Superior temporal gyrus (tissue), 1 donor: ENCODE measurements at regions not wholly inside any gene's neighbourhood (a gene's known extent, or its start where the extent isn't known, plus 50 kb on each side); places are given as distances from the start of the nearest gene placed in this dataset.
A peak's percentile ranks its signal among the peaks of the same experiment; 100 is the strongest.

Experiments
- DNase-seq: peaks from one replicate; pipeline ENCODE4 v3.0.0-alpha.2; 2016; ENCODE audit errors: extremely low spot score

DNA sequence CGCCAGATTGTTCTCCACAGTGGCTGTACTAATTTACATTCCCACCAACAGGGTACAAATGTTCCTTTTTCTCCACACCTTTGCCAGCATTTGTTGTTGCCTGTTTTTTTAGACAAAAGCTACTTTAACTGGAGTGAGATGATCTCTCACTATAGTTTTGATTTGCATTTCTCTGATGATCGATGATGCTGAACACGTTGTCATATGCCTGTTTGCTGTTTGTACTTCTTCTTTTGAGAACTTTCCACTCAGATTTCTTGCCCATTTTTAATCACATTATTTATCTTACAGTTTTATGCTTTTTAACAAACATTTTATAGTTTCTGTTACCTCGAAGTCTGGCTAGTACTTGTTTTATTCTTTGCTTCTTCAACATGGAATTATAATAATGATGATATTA is 643.7 kb upstream of the ALCAM start:
- no peak for DNase-seq

- DNase-seq = no peak
Measured at GRCh38 chr3:104731074-104731473, 635.6 kb upstream of the ALCAM start.

DNA sequence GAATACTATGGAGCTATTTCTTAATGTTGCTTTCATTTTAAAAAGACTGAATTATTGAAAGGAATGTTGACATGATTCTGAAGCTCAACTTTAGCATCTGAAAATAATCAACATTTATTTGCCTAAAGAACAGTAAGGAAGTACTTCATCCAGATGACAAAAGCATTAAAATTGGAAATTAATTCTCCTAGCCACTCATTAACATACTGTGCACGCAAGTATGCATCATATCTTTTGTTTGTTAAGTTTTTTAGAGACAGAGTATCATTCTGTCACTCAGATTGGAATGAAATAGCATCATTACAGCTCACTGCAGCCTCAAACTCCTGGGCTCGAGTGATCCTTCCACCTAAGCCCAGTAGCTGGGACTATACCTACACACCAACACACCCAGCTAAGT is 632.1 kb upstream of the ALCAM start:
- DNase-seq = no peak

- DNase-seq = no peak
Measured at GRCh38 chr3:104735691-104736090, 631.0 kb upstream of the ALCAM start.

- DNase-seq = peak; percentile 16
Measured at GRCh38 chr3:104738271-104738670, 628.4 kb upstream of the ALCAM start.

DNA sequence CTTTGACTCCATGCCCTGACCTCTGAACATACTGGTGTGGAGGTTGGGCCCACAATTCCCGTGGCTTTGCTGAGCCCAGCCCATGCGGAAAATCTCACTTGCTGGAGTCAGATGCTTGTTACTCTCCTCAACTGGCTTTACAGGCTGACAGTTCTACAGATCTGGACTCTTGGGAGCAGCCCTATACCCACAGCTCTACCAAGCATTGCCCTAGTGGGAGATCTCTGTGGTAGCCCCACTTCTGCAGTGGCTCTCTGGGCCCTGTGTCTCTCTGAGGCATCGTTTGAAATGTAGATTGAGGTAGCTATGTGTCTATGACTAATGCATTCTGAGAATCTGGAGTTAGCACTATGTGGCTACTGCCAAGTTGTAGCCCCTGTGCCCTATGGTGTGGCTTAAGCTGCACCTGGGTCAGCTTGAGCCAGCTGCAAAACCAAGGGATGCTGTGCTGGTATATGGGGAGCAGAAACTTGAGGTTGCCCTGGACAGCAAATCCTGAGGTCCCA is 625.8 kb upstream of the ALCAM start:
- no peak for DNase-seq

DNA sequence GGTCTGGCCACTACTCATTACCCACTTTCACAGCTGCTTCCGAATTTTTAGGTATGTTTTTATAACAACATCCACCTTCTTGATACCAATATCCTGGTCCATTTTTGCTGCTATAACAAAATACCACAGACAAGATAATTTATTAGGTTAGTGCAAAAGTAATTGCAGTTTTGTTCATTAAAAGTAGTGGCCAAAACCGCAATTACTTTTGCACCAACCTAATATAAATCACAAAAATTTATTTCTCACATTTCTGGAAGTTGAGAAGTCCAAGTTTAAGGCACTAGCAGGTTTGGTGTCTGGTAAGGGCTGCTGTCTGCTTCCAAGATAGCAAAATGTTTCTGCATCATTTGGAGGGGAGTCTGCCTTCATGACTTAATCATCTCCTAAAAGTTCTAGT is 624.7 kb upstream of the ALCAM start:
- no peak for DNase-seq

DNA sequence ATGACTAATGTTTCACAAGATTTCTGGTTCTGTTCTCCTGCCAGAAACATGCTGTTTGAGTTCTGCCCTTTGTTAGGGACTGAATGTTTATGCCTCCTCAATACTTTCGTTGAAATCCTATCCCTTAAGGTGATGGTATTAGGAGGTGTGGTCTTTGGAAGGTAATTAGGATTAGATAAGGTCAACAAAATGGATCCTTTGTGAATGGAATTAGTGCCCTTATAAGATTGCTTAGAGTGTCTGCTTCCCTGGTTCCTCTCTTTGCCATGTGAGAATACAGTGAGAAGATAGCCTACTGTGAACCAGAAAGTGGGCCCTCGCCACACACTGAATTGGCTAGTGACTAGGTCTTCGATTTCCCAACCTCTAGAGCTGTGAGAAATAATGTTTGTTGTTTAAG is 621.4 kb upstream of the ALCAM start:
- DNase-seq = no peak

- DNase-seq = no peak
Measured at GRCh38 chr3:104746056-104746455, 620.7 kb upstream of the ALCAM start.

- no peak for DNase-seq
Measured at GRCh38 chr3:104750581-104750980, 616.1 kb upstream of the ALCAM start.

DNA sequence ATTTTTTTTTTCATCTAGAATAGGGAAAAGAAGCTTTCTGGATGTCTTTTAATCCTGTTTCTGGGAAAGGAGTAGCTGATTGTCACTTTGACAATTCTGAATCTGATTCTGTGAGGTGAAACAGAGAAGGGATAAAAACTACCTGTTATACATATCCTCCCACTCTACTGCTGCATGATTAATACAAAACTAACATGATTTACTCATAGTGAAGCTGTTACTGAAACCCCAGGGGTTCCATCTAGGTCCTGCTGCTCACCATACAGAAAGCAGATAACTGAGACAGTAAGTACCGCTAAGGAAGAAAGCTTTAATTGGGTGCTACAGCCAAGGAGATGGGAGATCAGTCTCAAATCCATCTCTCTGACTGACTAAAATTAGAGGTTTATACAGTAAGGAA is 610.9 kb upstream of the ALCAM start:
- DNase-seq = no peak

DNA sequence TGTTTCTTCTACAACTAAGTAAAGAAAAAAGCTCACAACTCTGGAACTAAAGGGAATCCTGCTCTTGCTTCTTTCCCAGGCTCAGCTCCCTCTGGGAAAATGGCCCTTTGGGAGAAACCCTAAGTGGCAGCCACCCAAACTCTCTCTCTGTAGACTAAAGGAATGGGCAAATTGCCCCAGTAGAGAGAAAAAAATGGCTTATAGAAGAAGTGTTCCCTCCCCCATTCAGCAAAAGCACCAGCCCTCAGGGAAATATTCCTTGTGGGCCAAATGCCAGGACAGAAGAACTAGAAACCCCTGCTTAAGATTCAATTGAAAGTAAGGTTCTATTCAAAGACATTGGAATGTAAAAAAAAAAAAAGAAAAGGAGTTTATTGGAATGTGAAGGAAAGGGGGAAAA is 603.7 kb upstream of the ALCAM start:
- DNase-seq = peak; percentile 42

DNA sequence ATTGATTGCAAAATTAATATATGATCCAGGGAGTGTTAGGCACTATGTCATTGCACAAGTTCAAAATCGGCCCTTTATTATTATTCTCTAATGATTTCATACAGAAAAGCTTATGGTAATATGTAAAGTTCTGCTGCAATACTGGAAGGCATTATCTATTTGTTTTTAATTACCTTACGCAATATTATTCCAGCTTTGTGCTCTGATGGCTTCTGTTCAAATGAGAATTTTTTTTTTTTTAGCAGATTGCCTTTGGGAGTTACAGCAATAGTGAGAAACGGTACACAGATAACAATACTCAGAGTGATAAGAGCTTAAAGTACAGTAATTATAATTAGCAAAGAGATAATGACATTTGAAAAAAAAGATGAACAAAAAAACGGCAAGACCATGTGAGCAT is 602.2 kb upstream of the ALCAM start:
- no peak for DNase-seq

DNA sequence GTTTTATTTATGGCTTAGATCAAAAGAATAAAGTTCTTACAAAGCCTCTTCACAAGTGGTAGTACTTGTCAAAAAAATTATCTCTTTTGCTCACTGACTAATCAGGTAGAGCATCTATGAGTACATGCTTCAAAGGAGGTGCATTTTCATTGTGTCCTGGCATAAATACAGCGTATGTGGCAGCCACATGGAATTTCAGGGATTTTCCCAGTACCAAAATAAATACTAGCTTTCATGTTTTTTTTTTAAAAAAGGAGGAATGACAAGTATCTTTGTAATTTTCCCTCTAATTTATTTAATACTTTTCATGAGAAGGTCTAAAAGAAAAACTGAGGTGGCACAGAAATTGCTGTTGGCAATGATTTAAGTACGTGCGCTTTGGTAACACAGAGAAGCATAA is 597.8 kb upstream of the ALCAM start:
- DNase-seq = no peak

DNA sequence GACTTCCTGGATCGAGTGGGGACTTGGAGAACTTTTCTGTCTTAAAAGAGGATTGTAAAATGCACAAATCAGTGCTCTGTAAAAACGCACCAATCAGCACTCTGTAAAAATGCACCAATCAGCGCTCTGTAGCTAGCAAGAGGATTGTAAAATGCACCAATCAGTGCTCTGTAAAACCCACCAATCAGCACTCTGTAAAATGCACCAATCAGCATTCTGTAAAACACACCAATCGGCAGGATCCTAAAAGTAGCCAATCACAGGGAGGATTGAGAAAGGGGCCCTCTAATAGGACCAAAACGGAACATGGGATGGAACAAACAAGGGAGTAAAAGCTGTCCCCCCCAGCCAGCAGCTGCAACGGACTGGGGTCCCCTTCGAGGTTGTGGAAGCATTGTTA is 587.4 kb upstream of the ALCAM start:
- no peak for DNase-seq

GRCh38 chr3:104781112-104781511 is 585.6 kb upstream of the ALCAM start:
- no peak for DNase-seq

- no peak for DNase-seq
Measured at GRCh38 chr3:104785947-104786346, 580.8 kb upstream of the ALCAM start.

DNA sequence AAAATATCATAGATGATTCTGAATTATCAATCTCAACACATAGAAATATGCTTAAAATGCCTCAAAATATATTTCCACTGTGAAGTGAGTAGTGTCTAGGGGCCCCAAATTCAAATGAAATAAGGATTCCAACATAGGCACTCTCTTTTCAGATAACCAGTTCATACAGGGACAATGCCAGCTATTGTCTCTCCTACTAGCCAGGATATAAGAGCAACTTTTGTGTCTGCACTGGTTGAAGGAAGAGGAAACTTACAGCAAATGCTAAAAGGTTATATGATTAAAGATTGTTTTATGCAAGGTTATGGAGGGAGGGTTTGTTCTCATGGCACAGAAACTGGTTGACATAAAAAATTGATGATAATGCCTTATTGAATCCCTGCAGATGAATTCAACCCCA is 579.4 kb upstream of the ALCAM start:
- DNase-seq = no peak

DNA sequence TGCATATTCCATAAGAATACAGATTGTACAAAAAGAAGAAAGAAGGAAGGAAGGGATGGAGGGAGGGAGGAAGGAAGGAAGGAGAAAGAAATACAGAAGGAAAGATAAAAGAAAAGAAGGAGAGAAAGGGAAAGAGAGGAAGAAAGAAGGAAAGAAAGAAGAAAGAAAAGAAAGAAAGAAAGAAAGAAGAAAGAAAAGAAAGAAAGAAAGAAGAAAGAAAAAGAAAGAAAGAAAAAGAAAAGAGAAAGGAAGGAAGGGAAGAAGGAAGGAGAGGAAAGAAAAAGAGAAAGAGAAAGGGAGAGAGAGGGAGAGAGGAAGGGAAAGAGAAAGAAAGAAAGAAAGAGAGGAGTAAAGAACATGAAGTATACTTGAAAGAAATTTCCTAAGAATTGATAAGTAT is 577.9 kb upstream of the ALCAM start:
- no peak for DNase-seq

GRCh38 chr3:104791331-104791730 is 575.4 kb upstream of the ALCAM start:
- DNase-seq = no peak

DNA sequence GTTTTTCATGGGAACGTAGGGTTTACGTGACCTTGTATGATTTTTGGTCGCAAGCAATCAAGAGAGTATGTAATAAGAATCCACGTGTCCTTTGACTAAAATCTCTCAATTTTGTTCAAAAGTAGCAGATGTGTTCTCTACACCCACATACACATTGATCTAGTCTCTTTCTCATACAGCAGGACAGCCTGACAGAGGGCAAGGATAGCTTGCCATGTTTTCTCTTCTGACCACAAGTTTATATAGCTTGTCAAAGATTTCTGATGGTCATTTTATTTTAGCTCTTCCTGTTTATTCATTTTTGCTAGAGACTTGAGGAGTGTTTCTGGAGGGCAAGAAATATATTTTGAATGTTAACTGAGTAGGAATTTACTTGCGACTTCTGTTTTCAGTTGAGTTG is 570.2 kb upstream of the ALCAM start:
- no peak for DNase-seq

DNA sequence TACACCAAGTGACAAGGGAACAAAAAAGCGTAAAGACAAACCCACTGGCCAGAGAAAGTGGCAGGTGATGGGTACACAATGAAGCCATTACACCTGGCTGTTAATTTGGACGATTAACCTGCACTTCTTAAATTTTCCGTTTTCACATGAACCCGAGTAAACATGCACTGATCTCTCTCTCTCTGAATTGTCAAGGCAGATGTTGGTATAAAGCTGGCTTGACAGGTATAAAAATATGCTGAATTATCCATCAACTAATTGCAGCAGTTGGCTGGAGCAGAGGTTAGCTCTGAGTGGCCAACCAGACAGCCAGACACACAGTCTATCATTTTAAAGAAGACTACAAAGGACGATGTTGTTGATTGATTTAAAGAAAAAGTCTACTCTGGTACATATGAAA is 561.7 kb upstream of the ALCAM start:
- DNase-seq = no peak

- no peak for DNase-seq
Measured at GRCh38 chr3:104805508-104805907, 561.2 kb upstream of the ALCAM start.

DNA sequence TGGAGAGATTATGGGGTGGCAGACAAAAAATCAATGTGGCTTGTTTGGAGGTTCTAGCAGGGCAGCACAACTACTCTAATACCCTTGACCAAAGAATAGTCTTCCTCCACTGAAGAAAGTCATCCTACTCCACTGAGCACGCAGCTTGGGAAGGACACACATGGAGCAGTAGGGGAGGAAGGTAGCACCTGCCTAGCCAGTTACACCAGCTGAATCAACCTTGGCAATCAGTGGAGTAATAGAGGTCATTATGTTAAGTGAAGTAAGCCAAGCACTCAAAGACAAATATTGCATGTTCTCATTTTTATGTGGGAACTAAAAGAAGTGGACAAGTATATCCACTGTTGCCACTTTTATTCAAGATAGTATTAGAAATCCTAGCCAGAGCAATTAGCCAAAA is 555.8 kb upstream of the ALCAM start:
- no peak for DNase-seq

- DNase-seq = no peak
Measured at GRCh38 chr3:104816008-104816407, 550.7 kb upstream of the ALCAM start.
